Superior temporal gyrus (tissue), 1 donor: ENCODE measurements at regions not wholly inside any gene's neighbourhood (a gene's known extent, or its start where the extent isn't known, plus 50 kb on each side); places are given as distances from the start of the nearest gene placed in this dataset.
"Not testable (repeated sequence)": the region's sequence is repeated elsewhere in the genome, so short reads cannot be mapped to it uniquely, and the experiment has no call there.

ENCODE experiments used
- DNase-seq: peaks from one replicate; pipeline ENCODE4 v3.0.0-alpha.2; 2016; ENCODE audit errors: extremely low spot score

- not testable (repeated sequence) for DNase-seq
These were observed 155.8 kb upstream of the ARHGAP42 start for GRCh38 chr11:100531290-100531689.

DNA sequence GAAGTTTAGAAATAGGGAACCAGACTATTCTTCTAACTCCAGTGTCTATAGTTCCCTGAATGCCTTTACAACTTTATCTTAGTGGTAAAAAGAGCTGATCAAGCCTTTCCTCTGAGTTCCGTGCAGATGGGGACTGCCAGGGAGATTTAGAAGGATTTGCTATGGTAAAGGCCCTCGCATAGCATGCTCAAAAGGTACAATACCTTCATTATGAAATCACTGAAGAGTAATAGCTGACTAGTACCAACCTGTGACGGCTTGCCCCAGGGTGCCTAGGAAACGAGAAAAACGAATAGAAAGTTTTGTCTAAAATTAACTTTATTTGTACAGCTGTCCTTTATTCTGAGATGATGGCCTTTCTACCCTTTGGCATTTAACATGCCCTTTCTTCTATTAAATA is 150.1 kb upstream of the ARHGAP42 start:
- no peak for DNase-seq

DNA sequence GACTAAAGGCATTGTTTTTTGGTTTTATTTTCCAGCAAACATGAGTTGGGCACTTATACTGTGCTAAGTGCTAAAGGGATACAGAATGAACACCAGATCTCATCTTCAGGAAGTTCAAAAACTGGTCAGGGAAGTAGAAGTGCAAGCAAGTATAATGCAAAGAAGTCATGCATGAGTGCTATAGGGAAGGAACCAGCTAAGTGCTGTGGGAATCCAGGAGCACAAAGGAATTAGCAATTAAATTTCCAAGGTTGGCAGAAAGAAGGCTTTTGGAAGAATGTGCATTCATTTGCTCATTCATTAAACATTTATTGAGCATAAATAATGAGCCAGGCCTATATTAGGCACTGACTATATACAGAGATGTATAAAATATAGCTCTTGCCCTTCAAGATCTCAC is 143.7 kb upstream of the ARHGAP42 start:
- DNase-seq, result no peak

DNA sequence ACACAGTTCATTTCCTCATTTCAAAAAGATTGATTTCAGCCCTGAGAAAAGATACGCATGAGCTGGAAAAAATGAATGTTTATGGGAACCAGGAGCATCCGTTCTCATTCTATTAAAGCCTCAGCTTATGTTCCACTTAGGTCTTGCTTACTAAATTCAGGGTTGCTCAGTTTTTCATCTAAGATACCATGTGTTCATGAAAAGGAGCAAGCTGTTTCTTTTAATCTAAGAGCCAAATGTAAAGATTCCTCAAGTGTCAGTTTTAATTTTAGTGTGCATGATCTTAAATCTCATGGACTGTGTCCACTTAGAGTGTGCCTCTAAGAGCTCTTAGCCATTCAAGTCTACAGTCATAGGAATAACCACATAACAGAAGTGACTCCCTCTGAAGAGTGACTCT is 141.5 kb upstream of the ARHGAP42 start:
- no peak for DNase-seq

DNA sequence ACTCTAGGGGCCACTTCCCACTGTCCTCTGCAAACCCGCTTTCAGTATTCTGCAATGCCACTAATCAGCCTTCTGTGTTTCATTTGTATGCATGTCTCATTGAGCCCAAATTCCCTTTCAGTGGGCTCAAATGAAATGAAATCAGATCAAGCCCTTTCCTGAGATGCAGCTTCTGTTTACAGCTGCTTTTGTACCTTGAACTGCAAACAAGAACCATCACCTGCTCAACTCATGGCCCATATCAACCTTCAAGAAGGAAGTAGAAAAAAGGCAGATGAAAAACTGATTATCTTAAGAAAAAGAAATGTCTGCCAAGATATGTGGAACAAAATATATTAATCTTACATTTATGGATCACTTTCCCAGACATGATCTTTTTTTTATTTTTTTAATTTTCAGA is 141.1 kb upstream of the ARHGAP42 start:
- DNase-seq, result no peak

- no peak for DNase-seq
These were observed 140.4 kb upstream of the ARHGAP42 start for GRCh38 chr11:100546714-100547113.

- DNase-seq, result no peak
These were observed 136.8 kb upstream of the ARHGAP42 start for GRCh38 chr11:100550298-100550697.

GRCh38 chr11:100550912-100551632 is 136.0 kb upstream of the ARHGAP42 start:
- DNase-seq, result no peak

GRCh38 chr11:100555931-100556330 is 131.2 kb upstream of the ARHGAP42 start:
- no peak for DNase-seq

DNA sequence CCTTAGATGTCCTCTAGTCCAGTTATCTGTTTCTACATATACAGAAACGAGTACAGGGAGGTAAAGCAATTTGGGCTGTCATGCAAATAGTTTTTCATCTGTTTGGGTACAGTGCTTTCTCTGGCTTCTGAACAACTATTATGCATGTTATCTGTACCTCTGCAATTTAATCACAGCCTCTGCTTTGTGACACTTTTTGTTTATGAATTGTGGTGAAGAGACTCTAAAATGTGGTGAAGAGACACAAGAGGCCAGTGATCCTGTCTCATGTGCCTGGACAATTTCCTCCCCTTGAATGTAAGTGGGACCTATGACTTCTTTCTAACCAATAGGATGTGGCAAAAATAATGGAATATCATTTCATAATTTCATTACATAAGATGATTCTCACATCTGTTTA is 130.3 kb upstream of the ARHGAP42 start:
- DNase-seq, result no peak

DNA sequence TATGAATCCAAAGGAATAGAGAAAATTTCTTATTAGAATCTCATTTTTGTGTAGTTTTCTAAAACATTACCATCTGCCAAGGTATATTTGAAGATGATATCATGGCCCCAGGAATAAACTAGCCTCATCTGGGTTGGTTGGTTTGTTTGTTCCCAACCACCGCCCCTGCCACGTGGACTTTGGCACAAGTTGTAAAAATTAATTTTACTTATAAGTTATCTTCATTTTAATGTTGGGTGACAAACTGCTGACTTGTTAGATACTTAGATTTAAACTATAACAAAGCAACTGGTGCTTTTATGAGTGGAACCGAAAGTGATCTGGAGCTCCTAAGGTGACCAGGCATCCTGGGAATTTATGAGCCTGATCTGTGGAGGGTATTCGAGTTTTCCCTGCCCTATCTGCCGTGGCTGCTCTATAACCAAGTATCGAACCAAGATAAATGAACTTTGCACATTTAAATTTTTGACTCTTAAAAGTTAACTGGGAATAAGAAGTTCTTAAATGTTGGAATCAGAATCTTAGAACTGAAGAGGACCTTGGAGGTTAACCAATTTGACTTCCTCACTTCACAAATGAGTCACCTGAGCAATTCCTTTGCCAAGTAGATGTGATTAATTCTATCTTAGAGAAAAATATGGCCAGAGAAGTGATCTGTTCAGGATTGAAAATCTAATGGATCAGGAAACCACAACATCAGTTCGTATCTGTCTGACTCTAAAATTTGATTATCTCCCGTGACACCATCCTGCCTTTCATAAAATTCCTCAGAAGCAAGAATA is 129.1 kb upstream of the ARHGAP42 start:
- DNase-seq, result no peak

- no peak for DNase-seq
These were observed 126.5 kb upstream of the ARHGAP42 start for GRCh38 chr11:100560606-100561005.

DNA sequence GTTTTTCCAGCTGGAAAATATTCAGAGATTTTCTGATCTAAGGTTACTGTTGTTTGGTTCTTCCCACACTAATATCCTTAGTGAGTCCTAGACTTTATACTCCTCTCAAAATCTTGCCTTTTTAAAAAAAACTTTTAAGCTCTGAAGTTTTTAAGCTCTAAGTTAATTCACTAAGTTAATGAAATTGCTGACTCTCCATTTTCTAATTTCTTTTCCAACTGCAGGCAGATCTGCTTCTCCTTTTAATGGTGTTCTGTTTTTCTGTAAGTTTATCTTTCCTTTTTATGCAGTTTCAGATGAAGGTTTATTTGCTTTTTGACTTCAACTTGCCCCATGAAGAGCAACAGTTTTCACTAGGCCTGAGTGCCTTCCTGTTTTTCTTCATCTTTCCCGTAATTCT is 125.8 kb upstream of the ARHGAP42 start:
- DNase-seq, result no peak

DNA sequence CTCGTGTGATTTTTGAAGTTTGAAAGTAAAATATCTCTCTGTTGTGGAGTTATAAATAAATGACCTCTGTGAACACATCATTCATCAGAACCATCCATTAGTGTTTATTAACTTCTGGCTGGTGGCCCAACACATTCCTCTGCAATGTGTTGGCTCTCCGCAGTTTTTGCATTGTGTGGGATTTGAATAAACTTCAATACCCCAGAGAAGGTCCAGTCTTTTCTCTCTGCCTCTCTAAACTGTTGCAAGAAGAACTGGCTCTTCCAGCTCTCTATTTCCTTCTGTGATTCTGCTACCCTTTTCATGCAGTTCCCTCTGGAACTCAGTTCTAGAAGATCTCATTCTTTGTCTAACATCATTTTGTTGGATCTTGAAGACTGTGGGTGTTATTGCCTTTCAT is 125.0 kb upstream of the ARHGAP42 start:
- DNase-seq, result no peak

DNA sequence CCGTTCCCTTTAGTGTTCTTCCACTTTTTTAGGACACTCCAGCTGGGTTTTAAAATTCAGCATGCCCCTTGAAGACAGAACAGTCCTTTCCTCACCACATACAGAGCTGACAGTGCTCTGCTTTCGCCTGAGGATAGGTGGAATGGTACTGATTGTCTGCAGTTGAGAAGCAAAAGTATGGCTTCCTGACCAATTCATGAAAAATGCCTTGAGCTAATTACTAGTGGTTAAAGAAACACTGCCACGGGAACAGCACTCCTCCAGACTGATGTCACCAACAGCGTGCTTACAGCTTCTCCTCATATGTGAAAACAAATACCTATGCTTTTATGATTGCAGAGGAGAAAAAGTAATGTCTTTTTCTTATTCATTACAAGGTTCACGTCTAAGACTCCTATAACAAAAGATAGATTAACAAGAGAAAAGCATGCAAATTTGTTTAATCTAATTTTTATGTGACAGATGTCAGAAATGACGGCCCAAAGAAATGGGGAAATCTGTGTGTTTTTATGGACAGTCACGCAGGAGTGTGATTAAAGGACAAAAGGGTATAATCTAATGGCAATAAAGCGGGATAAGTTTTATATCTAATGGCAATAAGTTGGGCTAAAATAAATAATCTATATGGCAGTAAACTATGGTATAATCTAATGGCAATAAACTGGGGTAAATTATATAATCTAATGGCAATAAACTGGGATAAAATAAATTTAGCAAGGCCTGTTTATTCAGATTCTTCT is 123.4 kb upstream of the ARHGAP42 start:
- no peak for DNase-seq

DNA sequence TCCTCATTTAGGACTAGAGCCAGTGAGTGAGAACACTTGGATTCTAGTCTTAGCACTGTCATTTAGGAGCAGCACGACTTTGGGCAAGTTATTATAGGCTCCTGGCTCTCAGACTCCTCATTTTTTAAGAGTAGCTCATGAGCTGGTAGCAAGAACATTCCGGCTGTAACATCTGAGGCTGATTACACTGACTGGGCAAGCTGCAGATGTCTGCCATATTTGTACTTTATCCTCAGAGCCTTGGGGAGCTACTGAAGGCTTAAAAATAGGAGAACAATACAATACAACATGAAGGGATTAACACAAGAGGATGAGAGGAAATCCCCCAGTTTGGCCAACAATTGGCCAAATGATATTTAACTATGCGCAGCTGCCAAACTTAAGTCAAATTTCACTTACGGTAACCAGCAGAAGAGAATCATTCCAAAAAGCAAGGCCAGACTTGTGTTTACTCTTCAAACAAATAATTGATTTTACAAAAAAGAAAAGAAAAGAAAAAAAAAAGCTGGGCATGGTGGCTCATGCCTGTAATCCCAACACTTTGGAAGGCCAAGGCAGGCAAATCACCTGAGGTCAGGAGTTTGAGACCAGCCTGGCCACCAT is 113.1 kb upstream of the ARHGAP42 start:
- DNase-seq, result no peak

DNA sequence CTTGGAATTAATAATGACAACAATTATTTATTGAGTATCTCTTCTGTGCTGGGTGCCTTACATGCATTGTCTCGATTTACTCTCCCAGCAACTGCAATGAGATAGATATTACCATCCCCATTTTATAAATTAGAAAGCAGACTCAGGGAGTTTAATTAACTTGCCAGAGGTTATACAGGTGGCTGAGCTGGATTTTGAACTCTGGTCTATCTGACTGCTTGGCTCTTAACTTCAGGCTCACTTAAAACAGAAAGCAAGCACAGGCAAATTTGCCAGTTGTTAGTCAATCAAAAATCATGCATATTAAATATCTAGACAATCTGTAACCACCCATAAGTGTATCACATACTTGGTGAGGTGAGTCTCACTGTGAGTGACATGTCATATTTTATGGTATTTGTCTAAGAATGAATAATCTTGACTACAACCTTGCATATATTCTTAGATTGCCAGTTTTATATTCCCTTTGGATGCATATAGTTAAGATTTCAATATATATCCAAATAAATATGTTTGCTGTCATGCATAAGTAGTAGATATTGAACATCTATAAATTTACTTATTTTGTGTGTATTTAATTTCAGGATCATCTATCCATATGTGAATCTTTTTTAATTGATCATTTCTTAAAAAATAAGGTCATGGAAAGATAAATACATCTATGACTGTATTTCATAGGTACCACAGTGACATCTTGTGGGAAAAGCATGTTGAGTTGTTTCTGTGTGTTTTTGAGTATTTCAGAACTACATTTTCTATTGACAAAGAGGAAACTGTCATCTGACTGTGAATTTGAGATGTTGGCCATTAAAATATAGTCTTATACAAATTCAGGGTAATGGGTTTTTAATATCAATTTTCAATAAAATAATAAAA is 112.0 kb upstream of the ARHGAP42 start:
- peak; percentile 75 for DNase-seq

GRCh38 chr11:100575860-100576717 is 111.0 kb upstream of the ARHGAP42 start:
- DNase-seq, result peak; percentile 85

DNA sequence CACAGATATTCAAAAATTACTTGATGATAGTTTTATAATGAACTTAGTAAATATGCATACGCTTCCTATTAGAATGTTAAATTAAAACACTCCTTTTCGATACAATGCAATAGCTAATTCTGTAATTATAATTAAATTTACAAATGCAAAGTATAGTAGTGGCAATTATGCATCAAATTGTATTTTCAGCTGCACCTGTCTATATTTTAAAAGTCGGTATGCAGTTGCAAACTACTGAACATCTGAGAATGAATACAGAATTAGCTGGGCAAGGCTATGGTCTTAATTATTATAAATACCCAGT is 110.4 kb upstream of the ARHGAP42 start:
- no peak for DNase-seq

DNA sequence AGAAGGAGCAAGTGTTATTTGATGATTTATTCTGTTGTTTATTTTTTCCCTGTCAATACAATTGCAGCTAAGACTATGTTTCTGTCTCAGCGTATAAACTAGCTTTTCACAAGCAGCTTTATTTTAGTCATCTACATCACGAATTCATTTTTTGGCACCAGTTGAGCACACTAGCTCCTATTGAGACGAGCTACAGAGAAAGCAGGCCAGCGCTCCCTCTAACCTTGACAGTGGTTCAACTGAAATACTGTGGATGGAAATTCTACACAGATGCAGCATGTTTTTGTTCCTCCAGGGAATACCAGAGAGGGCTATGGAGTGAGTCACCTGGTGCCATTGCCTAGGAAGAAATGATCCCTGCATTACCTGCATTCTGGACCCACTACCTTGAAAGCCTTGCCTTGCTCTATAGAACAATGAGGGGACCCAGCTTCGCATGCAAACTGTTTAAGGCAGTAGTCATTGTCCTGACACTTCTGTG is 108.2 kb upstream of the ARHGAP42 start:
- no peak for DNase-seq
